HG02970 (cell line): ENCODE measurements at regions not wholly inside any gene's neighbourhood (a gene's known extent, or its start where the extent isn't known, plus 50 kb on each side); places are given as distances from the start of the nearest gene placed in this dataset.

Source experiments
- ATAC-seq: cut with Tn5 transposase; IDR thresholded peaks from one replicate; pipeline ENCODE4 v1.9.1; 2021; ENCODE audit warnings: mild to moderate bottlenecking, moderate library complexity, moderate number of reproducible peaks; ENCODE audit not compliant: unreplicated experiment, low FRiP score

GRCh38 chr20:40463171-40463570, 225.9 kb downstream of the MAFB start:
- no peak for ATAC-seq

- ATAC-seq, result no peak
Observed at GRCh38 chr20:40462566-40462965, 226.5 kb downstream of the MAFB start.

GRCh38 chr20:40459299-40459698, 229.7 kb downstream of the MAFB start:
- ATAC-seq, result no peak

- ATAC-seq, result no peak
Observed at GRCh38 chr20:40457404-40457803, 231.6 kb downstream of the MAFB start.

GRCh38 chr20:40452758-40453157, 236.3 kb downstream of the MAFB start:
- no peak for ATAC-seq

GRCh38 chr20:40451552-40451951, 237.5 kb downstream of the MAFB start:
- ATAC-seq, result no peak

GRCh38 chr20:40449974-40450616, 238.9 kb downstream of the MAFB start:
- ATAC-seq, result no peak

GRCh38 chr20:40449144-40449690, 239.8 kb downstream of the MAFB start:
- ATAC-seq, result no peak

GRCh38 chr20:40446888-40447287, 242.1 kb downstream of the MAFB start:
- no peak for ATAC-seq

- ATAC-seq, result no peak
Observed at GRCh38 chr20:40444516-40444915, 244.5 kb downstream of the MAFB start.

- no peak for ATAC-seq
Observed at GRCh38 chr20:40443753-40444152, 245.3 kb downstream of the MAFB start.

GRCh38 chr20:40442181-40442963, 246.7 kb downstream of the MAFB start:
- ATAC-seq, result no peak

GRCh38 chr20:40441771-40442170, 247.3 kb downstream of the MAFB start:
- ATAC-seq, result no peak

- no peak for ATAC-seq
Observed at GRCh38 chr20:40438161-40438830, 250.7 kb downstream of the MAFB start.

GRCh38 chr20:40436011-40436410, 253.0 kb downstream of the MAFB start:
- no peak for ATAC-seq

- ATAC-seq, result no peak
Observed at GRCh38 chr20:40435146-40435895, 253.7 kb downstream of the MAFB start.

- ATAC-seq, result no peak
Observed at GRCh38 chr20:40434122-40434521, 254.9 kb downstream of the MAFB start.

- no peak for ATAC-seq
Observed at GRCh38 chr20:40433341-40433861, 255.6 kb downstream of the MAFB start.

GRCh38 chr20:40431611-40432010, 257.4 kb downstream of the MAFB start:
- ATAC-seq, result no peak

- no peak for ATAC-seq
Observed at GRCh38 chr20:40431112-40431511, 257.9 kb downstream of the MAFB start.
